ENCODE measurements at regions not wholly inside any gene's neighbourhood (a gene's known extent, or its start where the extent isn't known, plus 50 kb on each side); places are given as distances from the start of the nearest gene placed in this dataset.

DNA sequence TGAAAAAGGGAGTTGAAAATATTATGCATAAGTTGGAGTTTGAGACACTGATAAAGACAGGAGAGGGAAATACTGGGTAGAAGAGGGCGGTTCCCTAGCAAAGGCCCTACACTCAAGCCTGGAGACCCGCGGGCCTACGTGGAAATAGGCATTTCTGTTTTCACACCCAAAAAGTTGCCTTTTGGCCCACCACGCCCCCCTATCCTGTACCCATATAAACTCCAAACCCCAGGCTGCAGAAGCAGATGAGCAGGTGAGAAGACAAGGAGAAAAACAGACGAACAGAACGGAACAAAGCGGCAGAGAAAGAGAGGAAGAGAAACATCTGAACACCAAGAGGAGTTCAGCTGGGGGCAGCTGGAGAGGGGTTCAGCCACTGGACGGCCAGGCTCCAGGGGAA is 177.9 kb downstream of the GALC start:
- no peak for DNase-seq
- H3K9me3 ChIP-seq (ENCODE audit: control insufficient read depth in 4 of 4, insufficient read depth in 3 of 4, low read length in 3 of 4): peaks cover 0 to 2% (median 0%) of the 10 kb centered on the region in 4 donors
- no peaks in the 10 kb centered on the region for H3K36me3 ChIP-seq (ENCODE audit: control insufficient read depth in 4 of 4, insufficient read depth in 4 of 4, low read length in 4 of 4)
- H3K27ac ChIP-seq (ENCODE audit: low read depth in 1 of 2, low read length in 1 of 2): no peak overlapping the region
- no peak overlapping the region for H3K4me3 ChIP-seq
- no peaks in the 10 kb centered on the region for H3K27me3 ChIP-seq (ENCODE audit: control insufficient read depth in 3 of 3, insufficient read depth in 3 of 3, low read length in 2 of 3)
- no peak for ATAC-seq (ENCODE audit: insufficient read depth, low FRiP score)
- H3K9ac ChIP-seq (ENCODE audit: insufficient read depth in 1 of 2, low read length in 2 of 2): no peak overlapping the region
- no peaks in the 10 kb centered on the region for H3K4me1 ChIP-seq (ENCODE audit: control insufficient read depth in 5 of 5, insufficient read depth in 5 of 5, low read length in 5 of 5)
- WGBS, 2 donors: 70 to 83% methylated on average over 9 of the region's 9 CpGs
- no peak for TF ChIP-seq CTCF (IDR thresholded peaks at IDR 0.05; ENCODE audit: control extremely low read depth, extremely low read depth)

- ATAC-seq (ENCODE audit: insufficient read depth, low FRiP score) (no peak), DNase-seq (no peak)
- no peak overlapping the region for H3K9ac ChIP-seq (ENCODE audit: insufficient read depth in 1 of 2, low read length in 2 of 2)
- no peak overlapping the region for H3K4me3 ChIP-seq
- H3K9me3 ChIP-seq (ENCODE audit: control insufficient read depth in 4 of 4, insufficient read depth in 3 of 4, low read length in 3 of 4): peaks cover 0 to 2% (median 0%) of the 10 kb centered on the region in 4 donors
- no peaks in the 10 kb centered on the region for H3K36me3 ChIP-seq (ENCODE audit: control insufficient read depth in 4 of 4, insufficient read depth in 4 of 4, low read length in 4 of 4)
- no peaks in the 10 kb centered on the region for H3K27me3 ChIP-seq (ENCODE audit: control insufficient read depth in 3 of 3, insufficient read depth in 3 of 3, low read length in 2 of 3)
- 59 to 71% methylated on average over 4 of the region's 4 CpGs for WGBS, 2 donors
- no peak for TF ChIP-seq CTCF (IDR thresholded peaks at IDR 0.05; ENCODE audit: control extremely low read depth, extremely low read depth)
- no peak overlapping the region for H3K27ac ChIP-seq (ENCODE audit: low read depth in 1 of 2, low read length in 1 of 2)
- no peaks in the 10 kb centered on the region for H3K4me1 ChIP-seq (ENCODE audit: control insufficient read depth in 5 of 5, insufficient read depth in 5 of 5, low read length in 5 of 5)
Measured at GRCh38 chr14:87813686-87814085, 179.3 kb downstream of the GALC start.

- H3K4me3 ChIP-seq: no peak overlapping the region
- H3K9ac ChIP-seq (ENCODE audit: insufficient read depth in 1 of 2, low read length in 2 of 2): no peak overlapping the region
- TF ChIP-seq CTCF (IDR thresholded peaks at IDR 0.05; ENCODE audit: control extremely low read depth, extremely low read depth): no peak
- no peaks in the 10 kb centered on the region for H3K4me1 ChIP-seq (ENCODE audit: control insufficient read depth in 5 of 5, insufficient read depth in 5 of 5, low read length in 5 of 5)
- WGBS, 2 donors: 67 to 76% methylated on average over 1 of the region's 1 CpG
- DNase-seq (no peak), ATAC-seq (ENCODE audit: insufficient read depth, low FRiP score) (no peak)
- H3K36me3 ChIP-seq (ENCODE audit: control insufficient read depth in 4 of 4, insufficient read depth in 4 of 4, low read length in 4 of 4): no peaks in the 10 kb centered on the region
- H3K9me3 ChIP-seq (ENCODE audit: control insufficient read depth in 4 of 4, insufficient read depth in 3 of 4, low read length in 3 of 4): peaks cover 0 to 2% (median 0%) of the 10 kb centered on the region in 4 donors
- H3K27me3 ChIP-seq (ENCODE audit: control insufficient read depth in 3 of 3, insufficient read depth in 3 of 3, low read length in 2 of 3): no peaks in the 10 kb centered on the region
- H3K27ac ChIP-seq (ENCODE audit: low read depth in 1 of 2, low read length in 1 of 2): no peak overlapping the region
Measured at GRCh38 chr14:87813211-87813610, 179.8 kb downstream of the GALC start.

GRCh38 chr14:87811246-87811645 is 181.7 kb downstream of the GALC start:
- ATAC-seq (ENCODE audit: insufficient read depth, low FRiP score): no peak
- 88 to 93% methylated on average over 1 of the region's 1 CpG for WGBS, 2 donors

More at GRCh38 chr14:87811246-87811645, 181.7 kb downstream of the GALC start:
- Histone ChIP-seq H3K9ac (ENCODE audit: insufficient read depth in 1 of 2, low read length in 2 of 2) (no peak overlapping the region), H3K4me3 (no peak overlapping the region), H3K9me3 (ENCODE audit: control insufficient read depth in 4 of 4, insufficient read depth in 3 of 4, low read length in 3 of 4) (no peaks in the 10 kb centered on the region), H3K27ac (ENCODE audit: low read depth in 1 of 2, low read length in 1 of 2) (no peak overlapping the region), H3K27me3 (ENCODE audit: control insufficient read depth in 3 of 3, insufficient read depth in 3 of 3, low read length in 2 of 3) (no peaks in the 10 kb centered on the region), H3K36me3 (ENCODE audit: control insufficient read depth in 4 of 4, insufficient read depth in 4 of 4, low read length in 4 of 4) (no peaks in the 10 kb centered on the region), H3K4me1 (ENCODE audit: control insufficient read depth in 5 of 5, insufficient read depth in 5 of 5, low read length in 5 of 5) (no peaks in the 10 kb centered on the region)
- no peak for DNase-seq
- TF ChIP-seq CTCF (IDR thresholded peaks at IDR 0.05; ENCODE audit: control extremely low read depth, extremely low read depth): no peak
